Ecto neural progenitor cell (in vitro differentiated cells): ENCODE measurements at regions not wholly inside any gene's neighbourhood (a gene's known extent, or its start where the extent isn't known, plus 50 kb on each side); places are given as distances from the start of the nearest gene placed in this dataset.

Experiments
- DNase-seq: peaks from one replicate; pipeline ENCODE4 v3.0.0-alpha.2; 2018; ENCODE audit warnings: low spot score

DNA sequence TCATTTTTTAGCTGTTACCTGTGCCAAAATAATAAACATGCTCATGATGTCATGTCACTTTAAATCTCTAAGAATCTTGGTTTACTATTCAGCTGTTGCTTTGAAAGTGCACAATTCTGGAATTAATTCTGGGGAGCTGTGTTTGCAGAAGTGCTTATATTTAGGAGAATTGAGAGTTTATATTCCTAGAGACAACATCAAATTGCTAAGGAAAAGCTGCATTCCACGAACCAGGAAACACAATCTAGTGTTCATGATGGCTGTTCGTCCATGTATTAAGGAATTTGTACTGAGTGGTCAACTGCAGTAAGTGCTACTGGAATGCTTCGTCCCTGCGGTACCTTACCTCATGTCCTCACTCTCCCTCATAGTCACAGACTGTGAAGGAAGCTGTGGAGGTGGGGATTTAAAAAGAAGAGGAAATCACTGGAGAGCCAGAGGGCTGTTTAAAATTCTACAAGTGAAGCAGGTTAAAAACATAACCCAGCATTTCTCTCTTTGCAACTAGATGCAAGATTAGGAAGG is 161.0 kb downstream of the TRMT11 start:
- DNase-seq: no peak

DNA sequence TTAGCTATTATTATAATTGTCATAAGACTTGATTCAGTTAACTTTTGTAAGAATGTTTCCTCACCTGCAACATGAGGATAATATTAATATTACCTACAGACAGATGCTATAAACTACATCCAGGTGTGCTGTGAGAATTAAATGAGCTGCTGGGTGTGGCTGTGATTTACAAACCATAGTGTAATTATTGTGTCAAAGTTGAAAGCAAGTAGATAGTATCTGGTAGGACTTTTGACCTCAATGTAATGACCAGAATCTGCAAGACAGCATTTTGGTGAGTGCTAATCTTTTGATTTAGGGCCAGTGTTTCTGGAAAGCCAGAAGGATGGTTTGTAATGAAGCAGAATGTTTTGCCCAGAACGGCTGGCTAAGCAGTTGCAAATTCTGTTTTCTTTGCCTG is 162.5 kb downstream of the TRMT11 start:
- DNase-seq: no peak

DNA sequence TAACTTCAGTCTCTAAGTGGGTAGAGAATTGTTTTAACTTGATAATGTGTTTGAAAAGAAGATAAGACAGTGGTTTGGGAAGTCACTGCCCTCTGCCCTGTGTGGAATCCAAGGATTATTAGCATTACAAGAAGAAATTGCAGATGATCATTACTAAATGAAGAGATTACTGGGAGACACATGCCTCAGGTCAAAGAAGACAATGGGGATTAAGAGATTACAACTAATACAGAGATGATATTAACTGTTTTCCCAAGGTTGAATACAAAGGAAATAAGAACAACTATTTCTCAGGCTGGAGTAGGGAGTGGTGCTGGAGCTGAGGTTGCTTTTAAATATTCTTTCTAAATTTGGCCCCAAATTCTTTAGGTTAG is 166.0 kb downstream of the TRMT11 start:
- DNase-seq: no peak

DNA sequence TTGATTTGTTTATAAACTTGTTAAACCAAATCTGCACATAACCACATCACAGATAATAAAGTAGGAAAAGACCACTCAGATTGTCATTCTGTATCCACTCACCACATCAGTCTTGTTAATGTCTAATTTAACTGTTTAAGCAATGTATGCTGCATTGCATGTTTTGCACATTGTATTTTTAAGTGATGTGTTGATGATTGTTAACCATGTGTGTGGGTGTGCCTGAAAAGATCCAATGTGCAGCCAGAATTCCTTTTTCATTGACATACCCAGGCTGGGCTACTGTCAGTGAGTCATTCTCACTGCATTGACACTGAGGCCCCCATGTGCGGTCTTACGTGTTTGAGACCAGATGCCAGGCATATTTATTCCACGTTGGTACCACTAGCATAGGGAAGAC is 167.3 kb downstream of the TRMT11 start:
- no peak for DNase-seq

- no peak for DNase-seq
Observed at GRCh38 chr6:126156973-126157372, 170.6 kb downstream of the TRMT11 start.

GRCh38 chr6:126167726-126168125 is 172.2 kb upstream of the CENPW start:
- DNase-seq: no peak

DNA sequence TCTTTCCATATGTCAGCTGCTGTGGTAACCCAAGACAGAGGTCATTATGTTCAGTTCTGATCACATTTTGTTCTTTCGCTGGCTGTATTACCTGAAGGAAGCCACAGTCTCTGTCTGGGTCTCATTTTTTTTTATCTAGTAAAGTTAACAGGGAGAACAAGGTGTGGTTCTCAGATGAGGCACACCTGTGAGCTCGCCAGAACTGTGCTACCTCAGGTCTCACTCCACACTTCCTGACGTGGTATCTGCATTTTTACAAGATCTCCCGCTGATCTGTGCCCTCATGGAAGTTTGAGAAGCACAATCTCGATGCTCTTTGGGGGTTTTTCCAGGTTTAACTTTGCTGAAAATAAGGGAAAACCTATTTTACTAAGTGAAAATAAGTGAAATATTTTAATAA is 169.5 kb upstream of the CENPW start:
- DNase-seq: no peak

DNA sequence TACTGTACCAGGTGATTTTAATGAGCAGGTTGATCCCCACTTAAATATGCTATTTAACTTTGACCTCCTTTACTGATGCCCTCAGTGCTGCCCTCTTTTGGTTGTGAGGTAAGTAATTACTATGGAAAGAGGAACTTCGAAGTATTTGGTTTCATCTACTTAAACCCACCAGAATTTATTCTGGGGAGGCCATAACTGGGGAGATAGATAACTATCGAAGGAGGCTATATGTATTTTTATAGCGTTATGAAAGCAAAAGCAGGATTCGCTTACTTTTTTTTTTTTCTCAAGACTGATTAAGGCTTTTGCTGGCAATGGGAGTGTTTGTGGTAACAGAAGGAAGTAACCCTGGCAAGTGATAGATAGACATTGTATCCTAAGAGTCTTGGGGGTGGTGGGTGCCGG is 168.9 kb upstream of the CENPW start:
- no peak for DNase-seq

DNA sequence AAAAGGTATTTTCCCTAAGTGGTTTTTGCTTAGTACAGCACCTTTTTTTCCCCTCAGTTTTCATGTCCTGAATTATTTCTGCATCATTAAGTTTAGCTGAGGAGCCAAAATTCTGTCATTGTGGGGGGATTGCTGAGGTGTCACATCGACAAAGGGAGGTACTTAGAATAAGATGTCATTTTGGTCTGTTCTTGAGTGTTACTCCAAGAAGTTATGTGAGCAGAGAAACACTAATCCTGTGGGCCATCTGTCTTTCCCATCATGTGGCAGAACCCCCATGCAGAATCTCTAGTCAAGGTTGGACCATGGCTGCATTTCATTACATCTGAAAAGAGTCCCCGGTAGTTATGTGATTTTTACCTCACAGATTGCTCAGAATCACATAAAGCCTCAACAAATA is 167.8 kb upstream of the CENPW start:
- DNase-seq: no peak

GRCh38 chr6:126173265-126173664 is 166.7 kb upstream of the CENPW start:
- DNase-seq: no peak

- no peak for DNase-seq
Observed at GRCh38 chr6:126174697-126175096, 165.2 kb upstream of the CENPW start.

DNA sequence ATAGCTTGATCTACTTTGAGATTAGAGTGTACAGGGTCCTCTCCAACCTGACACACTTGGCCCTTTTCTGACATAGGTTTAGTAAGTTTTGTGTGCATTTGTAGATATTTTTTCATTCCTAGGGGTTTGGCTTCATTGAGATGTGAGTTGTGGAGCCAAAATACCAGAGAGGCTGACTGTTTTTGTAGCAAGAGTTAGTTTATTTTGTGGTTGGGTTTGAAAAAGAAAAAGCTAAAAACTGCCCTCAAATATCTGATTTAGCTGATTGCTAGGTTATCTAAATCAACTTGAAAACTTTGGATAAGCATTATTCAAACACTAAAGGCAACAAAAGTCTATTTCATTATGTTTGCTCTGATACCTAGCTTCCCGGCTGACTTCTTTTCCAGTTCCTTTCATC is 164.7 kb upstream of the CENPW start:
- no peak for DNase-seq

- no peak for DNase-seq
Observed at GRCh38 chr6:126176282-126176681, 163.6 kb upstream of the CENPW start.

DNA sequence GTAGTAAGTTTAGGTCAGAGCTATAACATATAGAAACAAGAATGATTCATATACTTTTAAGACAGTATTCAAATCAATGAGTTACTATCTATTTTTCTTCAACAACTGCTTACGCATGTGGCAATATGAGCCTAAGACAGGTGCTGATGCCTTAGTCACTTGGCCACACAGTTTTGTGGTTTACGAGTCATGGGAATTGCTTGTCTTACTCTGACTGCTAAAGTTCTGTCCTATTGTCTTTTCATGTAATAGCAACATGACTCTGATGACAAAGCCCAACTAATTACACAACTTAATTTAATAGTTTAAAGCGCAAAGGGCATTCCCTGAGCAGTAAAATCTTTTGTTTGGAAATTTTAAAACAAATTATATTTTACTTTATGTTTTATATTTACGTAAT is 159.3 kb upstream of the CENPW start:
- DNase-seq: no peak

DNA sequence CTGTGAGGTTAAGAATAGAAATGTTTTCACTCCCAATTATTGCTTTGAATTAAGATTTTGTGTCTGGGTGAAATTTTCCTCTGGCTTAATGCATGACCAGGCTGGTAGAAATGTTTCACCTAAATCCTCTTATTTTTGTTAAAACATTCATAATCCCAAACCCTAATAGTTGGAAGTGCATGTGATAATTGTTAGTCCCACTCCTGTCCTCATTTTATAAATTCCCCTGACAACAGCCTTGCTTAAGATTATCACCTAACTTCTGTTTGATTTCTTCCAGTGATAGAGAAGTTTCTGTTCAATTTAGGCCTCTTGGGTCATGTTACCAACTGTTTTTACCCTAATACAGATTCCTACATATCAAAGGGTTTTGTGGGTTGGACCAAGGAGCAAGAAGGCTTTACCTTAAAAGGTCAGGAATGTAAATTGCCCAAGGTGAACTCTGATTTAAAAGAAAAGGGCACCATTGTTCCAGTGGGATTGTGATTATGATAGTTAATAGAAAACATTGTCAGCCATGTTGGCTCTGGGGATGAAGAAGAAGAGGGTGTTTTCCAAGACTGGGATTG is 158.7 kb upstream of the CENPW start:
- DNase-seq: no peak

- DNase-seq: no peak
Observed at GRCh38 chr6:126181890-126182289, 158.0 kb upstream of the CENPW start.

DNA sequence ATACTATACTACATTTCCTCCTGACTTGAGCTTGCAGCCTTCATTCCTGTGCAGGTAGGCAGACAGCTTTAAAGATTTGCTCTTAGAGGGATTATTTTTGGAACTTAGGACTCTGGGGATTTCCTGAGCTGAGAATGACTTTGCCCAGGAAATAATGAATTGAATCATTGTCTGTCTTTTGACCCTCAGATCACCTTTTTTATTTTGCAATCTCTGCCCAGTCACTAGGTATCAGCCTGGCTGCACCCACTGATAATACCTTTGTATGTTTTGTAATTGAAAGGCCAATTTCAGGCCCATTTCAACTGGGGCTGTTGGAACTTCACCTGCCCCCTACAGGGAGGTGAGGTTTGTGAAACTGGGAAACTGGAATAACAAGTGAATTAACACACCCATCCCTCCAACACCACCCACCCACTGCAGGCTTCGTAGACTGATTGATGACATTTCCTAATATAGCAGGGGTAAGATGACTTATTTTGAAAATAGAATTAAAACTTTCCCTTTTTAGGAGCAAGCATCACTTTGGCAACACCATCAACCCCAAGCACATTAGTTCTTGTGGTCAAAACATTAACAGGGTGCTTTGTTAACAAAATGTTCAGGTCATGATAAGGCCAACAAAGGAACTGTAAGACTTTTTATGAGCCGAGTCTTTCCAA is 157.1 kb upstream of the CENPW start:
- DNase-seq: no peak

DNA sequence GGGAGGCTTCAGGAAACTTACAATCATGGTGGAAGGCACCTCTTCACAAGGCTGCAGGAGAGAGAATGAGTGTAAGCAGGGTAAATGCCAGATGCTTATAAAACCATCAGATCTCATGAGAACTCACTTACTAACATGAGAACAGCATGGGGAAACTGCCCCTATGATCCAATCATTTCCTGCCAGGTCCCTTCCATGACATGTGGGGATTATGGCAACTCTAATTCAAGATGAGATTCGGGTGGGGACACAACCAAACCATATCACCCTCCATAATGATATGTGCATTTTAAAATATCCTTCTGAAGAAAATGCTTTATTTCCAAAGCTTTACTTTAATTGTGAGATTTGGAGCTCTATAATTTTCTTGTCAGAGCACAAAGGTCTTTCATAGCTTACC is 154.1 kb upstream of the CENPW start:
- DNase-seq: no peak

DNA sequence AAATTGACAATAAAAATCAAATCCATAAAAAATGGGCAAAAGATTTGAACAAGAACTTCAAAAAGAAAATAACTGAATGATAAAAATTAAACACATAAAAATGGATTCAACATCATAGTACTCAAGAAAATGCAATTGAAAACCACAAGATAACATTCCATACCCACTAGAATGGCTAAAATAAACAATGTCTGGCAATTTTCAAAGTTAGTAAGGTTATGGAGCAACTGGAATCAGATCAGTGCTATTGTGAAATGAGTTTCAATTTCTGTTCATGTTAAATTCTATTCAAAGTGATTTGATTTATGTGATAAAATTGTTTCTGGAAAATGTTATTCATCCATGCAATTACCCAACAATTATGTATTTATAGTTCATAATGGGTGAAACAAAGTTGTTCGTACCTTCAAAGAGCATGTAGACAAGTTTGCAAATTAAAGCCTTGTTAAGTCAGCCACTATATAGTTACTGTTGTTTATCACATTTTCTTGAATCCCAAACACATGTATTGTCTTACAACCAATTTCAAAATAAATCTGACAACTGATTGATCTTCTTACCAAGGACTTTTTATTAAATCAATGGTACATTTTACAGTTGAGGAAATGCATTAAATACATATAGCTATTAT is 151.5 kb upstream of the CENPW start:
- DNase-seq: no peak

DNA sequence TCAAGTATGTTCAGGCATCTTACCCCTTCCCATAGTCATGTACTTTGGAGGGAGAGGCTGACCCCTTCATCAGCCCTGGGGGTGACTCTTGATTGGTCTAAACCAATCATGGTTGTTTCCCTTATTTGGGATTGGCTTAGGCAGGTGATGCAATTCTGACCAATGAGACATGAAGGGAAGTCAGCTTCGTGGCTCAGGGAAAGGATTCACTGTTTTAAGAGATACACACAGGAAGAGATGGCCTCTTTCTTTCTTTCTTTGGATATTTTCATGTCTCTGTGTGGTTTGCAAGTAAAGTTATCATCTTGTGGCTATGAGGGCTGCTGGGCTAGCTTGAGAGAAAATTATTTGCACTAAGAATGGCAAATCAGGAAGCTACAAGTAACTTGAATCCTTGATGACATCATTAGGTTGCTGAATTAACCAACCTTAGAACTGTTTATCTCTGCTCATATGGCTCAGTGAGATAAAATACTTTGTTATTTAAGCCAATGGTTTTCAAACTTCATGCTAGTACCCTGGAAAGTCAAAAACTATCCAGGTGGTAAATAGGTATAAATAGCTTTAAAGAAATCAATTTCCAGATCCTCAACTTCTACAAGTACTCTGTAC is 144.2 kb upstream of the CENPW start:
- no peak for DNase-seq

DNA sequence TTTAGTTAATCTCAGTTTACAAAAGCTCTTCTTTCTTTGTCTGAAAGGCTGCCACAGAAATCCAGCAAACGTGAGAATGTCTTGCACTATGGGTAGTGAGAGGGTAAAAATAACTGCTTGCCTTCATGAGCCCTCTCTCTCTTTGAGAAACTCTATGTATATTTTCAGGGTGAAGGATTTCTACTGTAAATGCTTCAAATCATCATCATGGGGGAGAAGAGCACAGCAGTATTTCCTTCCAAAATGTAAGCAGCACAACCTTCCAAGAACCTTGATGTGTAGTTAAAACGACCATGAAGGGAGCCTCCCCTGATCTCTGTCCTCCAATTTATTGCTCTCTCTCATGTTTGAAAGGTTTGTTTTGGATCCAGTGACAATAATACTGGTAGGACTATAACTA is 141.3 kb upstream of the CENPW start:
- DNase-seq: no peak

- DNase-seq: no peak
Observed at GRCh38 chr6:126199466-126199865, 140.4 kb upstream of the CENPW start.

- DNase-seq: no peak
Observed at GRCh38 chr6:126202707-126203106, 137.2 kb upstream of the CENPW start.
